ENCODE measurements at regions not wholly inside any gene's neighbourhood (a gene's known extent, or its start where the extent isn't known, plus 50 kb on each side); places are given as distances from the start of the nearest gene placed in this dataset.
A peak's percentile ranks its signal among the peaks of the same experiment; 100 is the strongest.
"Not testable (repeated sequence)": the region's sequence is repeated elsewhere in the genome, so short reads cannot be mapped to it uniquely, and the experiment has no call there.

DNA sequence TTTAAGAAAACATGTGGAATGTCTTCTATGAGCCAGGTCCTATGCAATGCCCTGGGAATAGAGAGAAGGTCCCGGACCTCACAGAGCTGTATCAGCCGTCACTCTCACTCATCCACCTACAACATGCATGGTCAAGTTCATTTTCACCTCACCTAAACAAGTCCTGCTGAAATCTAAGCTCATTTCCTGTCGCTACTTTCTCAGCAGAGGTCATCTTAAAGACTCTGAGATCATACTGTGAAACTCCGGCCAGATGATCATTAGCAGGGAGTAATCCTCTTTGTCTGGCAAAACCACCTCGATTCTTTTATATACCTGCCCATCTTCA, 66.2 kb upstream of the LYRM9 start:
- no peaks in the 10 kb centered on the region for H3K9me3 Mint-ChIP-seq
- H3K4me3 Mint-ChIP-seq = no peak overlapping the region
- H3K27ac Mint-ChIP-seq = no peak overlapping the region
- H3K27me3 Mint-ChIP-seq = peaks cover 1% of the 10 kb centered on the region
- no peaks in the 10 kb centered on the region for H3K4me1 Mint-ChIP-seq
- H3K36me3 Mint-ChIP-seq = peaks cover 4% of the 10 kb centered on the region

DNA sequence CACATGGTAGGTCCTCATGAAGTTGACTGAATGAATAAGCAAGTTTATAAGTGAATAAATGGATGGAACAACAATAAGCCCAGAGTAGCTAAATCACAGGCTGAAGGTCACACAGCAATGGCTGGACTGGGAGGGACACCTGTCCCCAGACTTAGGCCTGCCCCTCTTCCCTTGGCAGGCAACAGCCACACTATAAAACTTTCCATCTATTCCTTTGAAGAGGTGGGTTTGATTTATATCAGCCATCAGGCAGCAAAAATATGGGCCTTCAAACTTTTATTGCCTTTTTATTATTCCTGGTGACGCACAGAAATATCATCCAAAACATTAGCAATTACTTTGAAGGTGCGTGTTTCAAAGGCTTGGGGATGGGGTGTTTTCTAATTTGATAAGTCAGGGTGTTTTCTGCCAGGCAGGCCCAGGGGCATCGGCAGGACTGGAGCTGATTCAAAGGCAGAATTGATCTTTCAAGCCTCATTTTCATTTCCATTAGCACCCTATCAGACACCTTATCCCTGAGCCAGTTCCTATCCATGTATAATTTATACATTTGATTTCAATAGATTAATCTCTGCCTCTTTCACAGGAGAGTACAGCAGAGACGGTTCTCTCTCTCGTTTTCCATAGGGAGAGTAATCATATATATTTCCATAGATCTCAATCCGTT, 67.2 kb upstream of the LYRM9 start:
- H3K4me1 Mint-ChIP-seq = no peaks in the 10 kb centered on the region
- no peak overlapping the region for H3K27ac Mint-ChIP-seq
- H3K36me3 Mint-ChIP-seq = peaks cover 4% of the 10 kb centered on the region
- H3K4me3 Mint-ChIP-seq = no peak overlapping the region
- peaks cover 1% of the 10 kb centered on the region for H3K27me3 Mint-ChIP-seq
- no peaks in the 10 kb centered on the region for H3K9me3 Mint-ChIP-seq

DNA sequence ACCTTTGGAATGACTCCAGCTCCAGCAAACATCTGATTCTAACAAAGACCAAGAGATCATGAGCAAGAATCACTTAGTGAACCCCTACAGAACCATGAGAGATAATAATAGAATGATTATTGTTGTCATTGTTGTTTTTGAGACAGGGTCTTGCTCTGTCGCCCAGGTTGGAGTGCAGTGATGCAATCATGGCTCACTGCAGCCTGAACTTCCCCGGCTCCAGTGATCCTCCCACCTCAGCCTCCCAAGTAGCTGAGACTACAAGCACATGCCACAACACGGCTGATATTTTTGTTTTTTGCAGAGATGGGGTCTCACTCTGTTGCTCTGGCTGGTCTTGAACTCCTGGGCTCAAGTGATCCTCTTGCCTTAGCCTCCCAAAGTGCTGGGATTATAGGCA, 69.4 kb upstream of the LYRM9 start:
- not testable (repeated sequence) for H3K27ac Mint-ChIP-seq, H3K4me3 Mint-ChIP-seq, H3K36me3 Mint-ChIP-seq, H3K27me3 Mint-ChIP-seq, H3K9me3 Mint-ChIP-seq, H3K4me1 Mint-ChIP-seq

DNA sequence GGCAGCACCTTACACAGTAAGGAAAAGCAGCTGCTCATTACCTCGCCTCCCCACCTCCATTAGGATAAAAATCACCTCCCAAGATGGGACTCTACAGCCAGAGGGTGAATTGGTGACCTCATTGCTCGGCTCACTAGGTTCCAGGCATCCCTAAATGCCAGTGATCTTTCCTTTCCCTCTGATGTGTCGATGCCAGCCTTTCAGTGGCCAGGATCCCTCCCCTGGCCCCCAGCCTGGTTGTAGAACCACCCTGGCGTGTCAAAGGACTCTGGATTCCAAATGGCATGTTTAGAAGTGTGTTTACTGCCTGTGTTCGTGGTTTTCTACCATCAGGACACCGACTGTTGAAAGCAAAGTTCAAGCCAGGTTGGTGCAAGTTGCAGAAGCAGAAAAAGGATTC, 72.1 kb upstream of the LYRM9 start:
- Mint-ChIP-seq H3K27ac (peak overlapping the region in 1 of 3 donors; percentile 47), H3K4me3 (no peak overlapping the region), H3K36me3 (no peaks in the 10 kb centered on the region), H3K27me3 (peaks cover 3% of the 10 kb centered on the region), H3K9me3 (no peaks in the 10 kb centered on the region), H3K4me1 (peaks cover 0 to 2% (median 0%) of the 10 kb centered on the region in 3 donors)

DNA sequence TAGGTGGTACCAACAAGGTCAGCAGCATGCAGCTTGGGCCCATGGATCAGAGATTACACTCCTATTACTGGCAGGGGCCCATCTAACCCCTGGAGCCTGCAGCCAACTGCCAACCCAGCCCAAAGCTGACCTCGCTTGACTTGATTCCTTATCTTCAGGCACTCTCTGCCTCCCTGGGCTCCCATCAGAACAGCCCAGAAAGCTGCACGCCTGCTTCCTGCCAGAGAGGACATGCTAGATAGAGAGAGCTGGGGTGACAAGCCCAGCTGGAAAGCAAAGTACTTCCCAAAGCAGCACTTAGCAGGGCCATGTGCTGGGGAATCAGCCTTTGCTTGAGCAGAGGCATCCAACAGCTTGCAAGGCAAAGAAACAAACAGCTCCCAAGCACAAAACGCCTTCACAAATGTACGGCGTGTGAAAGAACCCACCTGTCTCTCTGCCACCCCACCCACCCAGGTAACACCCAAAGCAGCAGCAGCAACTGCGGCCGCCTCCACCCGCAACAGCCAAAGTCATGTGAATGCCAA, 74.2 kb upstream of the NLK start:
- Mint-ChIP-seq H3K27me3 (peaks cover 3% of the 10 kb centered on the region), H3K9me3 (no peaks in the 10 kb centered on the region), H3K36me3 (no peaks in the 10 kb centered on the region), H3K27ac (no peak overlapping the region), H3K4me1 (peaks cover 0 to 2% (median 0%) of the 10 kb centered on the region in 3 donors), H3K4me3 (no peak overlapping the region)

DNA sequence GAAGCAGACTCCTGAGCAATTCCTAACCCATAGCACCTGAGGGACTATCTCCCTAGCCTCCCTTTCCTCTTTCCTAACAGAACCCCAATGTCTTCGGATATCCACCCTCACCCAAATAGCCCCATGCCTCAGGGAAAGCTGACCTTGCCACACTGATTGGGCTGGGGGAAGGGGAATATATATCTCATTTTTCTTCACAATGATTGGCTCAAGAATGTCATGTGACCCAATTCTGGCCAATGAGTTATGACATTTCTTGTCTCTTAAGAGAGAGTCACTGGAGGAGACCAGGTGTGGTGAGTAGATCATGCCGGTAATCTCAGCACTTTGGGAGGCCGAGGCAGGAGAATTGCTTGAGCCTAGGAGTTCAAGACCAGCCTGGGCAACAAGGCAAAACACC, 71.9 kb upstream of the NLK start:
- H3K36me3 Mint-ChIP-seq = peaks cover 5% of the 10 kb centered on the region
- no peaks in the 10 kb centered on the region for H3K9me3 Mint-ChIP-seq
- no peak overlapping the region for H3K4me3 Mint-ChIP-seq
- H3K4me1 Mint-ChIP-seq = peaks cover 0 to 2% (median 0%) of the 10 kb centered on the region in 3 donors
- H3K27ac Mint-ChIP-seq = no peak overlapping the region
- peaks cover 3% of the 10 kb centered on the region for H3K27me3 Mint-ChIP-seq

DNA sequence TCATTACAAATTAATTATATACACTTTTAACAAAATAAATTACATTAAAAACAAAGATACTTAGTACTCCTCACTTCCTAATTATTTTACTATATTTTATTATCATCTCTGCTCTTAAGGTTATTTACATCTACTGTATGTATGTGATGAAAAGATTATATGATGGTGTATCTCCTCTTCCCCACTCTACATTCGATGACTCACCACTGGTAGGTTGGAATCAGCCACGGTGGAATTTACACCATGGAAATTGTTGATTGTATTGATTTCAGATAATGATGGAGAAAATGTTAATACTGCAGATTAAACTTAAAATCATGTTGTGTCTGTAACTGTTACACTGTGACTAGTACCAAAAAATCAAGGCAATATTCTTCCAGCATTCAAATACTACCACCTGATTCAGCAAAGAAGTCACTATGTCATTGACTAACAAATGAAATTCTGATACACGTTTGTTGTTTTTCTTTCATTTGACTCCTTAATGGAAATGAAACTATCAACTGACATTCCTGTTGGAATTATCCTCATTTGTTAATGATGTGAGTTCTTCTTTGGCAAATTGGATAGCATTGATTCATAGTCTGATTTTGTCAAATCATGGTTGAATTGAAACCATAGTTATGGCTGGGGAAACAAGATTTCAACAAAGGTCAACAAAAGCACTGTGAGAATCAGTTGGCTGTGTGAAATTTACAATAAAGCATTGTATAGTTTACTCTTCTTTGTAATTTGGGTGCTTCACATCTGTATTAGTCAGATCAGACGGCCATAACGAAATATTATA, 69.0 kb upstream of the NLK start:
- Mint-ChIP-seq H3K36me3 (peaks cover 5% of the 10 kb centered on the region), H3K27me3 (peaks cover 3% of the 10 kb centered on the region), H3K4me3 (no peak overlapping the region), H3K27ac (no peak overlapping the region), H3K9me3 (no peaks in the 10 kb centered on the region), H3K4me1 (peaks cover 0 to 2% (median 0%) of the 10 kb centered on the region in 3 donors)

DNA sequence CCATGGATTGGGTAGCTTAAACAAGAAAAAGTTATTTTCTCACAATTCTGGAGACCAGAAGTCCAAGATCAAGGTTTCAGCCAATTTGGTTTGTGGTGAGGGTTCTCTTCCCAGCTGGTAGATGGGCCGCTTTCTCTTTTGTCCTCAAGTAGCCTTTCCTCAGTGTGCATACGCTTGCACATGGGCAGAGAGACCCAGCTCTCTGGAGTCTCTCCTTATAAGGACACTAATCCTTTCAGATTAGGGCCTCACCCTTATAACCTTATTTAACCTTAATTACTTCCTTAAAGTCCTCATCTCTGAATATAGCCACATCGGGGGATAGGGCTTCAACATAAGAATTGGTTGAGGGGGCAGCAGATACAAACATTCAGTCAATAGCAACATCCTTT, 68.4 kb upstream of the NLK start:
- Mint-ChIP-seq H3K4me1 (peaks cover 0 to 2% (median 0%) of the 10 kb centered on the region in 3 donors), H3K4me3 (no peak overlapping the region), H3K36me3 (peaks cover 5% of the 10 kb centered on the region), H3K27ac (no peak overlapping the region), H3K27me3 (peaks cover 3% of the 10 kb centered on the region), H3K9me3 (no peaks in the 10 kb centered on the region)

DNA sequence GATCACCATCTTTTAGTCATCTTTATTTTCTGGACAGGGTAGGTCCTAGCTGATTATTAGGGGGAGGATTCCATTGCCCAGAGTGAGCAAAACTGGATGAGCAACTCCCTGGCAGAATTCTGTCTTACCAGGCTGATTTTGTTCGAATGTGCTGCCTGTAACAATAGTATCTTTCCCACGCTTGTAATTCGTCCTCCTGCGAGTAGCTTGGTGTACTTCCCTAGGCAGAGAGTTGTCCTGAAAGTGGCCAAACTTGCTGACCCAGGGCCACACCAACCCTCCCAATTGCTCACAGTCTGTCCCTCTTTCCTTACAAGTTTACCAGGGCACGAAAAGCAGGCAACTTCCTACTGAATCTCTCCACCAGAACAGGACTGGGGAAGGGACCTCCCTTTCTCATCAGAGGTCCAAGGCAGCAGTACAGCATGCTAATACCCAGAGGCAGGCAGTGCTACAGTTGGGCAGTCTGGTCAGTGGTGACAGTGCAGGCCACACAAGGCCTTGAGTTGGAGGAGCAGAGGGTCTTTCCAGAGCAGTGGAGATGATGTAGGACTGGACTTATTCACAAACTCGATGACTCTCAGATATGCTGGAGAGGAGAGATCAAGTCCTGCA, 67.8 kb upstream of the NLK start:
- Mint-ChIP-seq H3K27ac (no peak overlapping the region), H3K36me3 (peaks cover 5% of the 10 kb centered on the region), H3K27me3 (peaks cover 3% of the 10 kb centered on the region)

DNA sequence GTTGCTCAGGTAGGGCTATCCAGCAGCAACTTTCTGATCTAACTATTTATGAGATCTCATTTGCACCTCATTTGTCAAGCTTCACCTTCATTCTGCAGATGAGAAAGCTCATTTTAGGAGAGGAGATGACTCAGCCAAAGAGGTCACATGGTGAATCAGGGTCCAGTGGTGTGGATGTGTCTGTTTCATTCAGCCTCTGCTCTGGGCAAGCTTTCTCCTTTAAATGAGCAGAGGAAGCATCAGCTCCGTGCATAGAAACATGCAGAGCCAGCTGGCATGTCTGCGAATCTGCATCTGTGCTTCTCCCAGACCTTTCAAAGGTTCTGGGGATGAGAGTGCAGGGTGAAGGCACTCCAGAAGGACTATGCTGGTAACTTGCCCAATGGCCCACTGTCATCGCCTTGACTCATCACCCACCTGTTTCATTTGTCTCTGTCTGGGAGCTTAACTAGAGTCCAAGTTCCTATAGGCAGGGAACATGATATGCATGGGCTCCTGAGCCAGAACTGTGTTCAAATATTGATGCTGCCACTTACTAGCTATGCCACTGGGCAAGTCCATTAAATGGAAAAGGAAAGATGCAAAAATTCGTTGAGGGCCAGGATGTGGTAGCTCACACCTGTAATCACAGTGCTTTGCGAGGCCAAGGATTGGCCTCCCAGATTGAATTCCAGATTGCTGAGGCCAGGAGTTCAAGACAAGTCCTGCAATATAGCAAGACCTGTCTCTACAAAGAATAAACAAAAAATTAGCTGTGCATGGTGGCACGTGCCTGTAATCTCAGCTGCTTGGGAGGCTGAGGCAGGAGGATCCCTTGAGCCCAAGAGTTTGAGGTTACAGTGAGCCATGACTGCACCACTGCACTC, 67.1 kb upstream of the NLK start:
- Mint-ChIP-seq H3K4me3 (no peak overlapping the region), H3K27ac (no peak overlapping the region), H3K36me3 (peaks cover 5% of the 10 kb centered on the region), H3K4me1 (peaks cover under 1 to 5% (median 1%) of the 10 kb centered on the region in 3 donors), H3K9me3 (no peaks in the 10 kb centered on the region), H3K27me3 (peaks cover 1% of the 10 kb centered on the region)

More for the DNA sequence above, 67.8 kb upstream of the NLK start:
- Mint-ChIP-seq H3K4me3 (no peak overlapping the region), H3K9me3 (no peaks in the 10 kb centered on the region), H3K4me1 (peaks cover 0 to 2% (median 0%) of the 10 kb centered on the region in 3 donors)

DNA sequence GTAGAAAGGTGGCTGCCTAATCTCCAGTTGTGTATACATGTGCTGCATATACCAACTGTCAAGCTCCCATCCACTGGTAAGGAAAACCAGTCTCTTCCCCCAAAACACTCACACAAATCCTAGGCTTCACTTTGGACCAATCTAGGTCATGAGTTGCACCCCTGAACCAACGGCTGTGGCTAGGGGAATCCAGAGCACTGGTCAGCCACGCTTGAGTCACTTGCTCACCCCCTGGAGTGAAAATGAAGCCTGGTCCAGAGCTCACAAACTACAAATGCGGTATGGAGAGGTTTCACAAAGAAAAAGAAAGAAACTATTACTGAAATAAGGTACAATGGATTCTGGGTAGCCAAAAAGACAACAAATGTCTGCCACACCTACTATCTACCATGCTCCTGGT, 66.1 kb upstream of the NLK start:
- H3K9me3 Mint-ChIP-seq = no peaks in the 10 kb centered on the region
- H3K36me3 Mint-ChIP-seq = peaks cover 5% of the 10 kb centered on the region
- no peak overlapping the region for H3K4me3 Mint-ChIP-seq
- H3K27ac Mint-ChIP-seq = no peak overlapping the region
- H3K4me1 Mint-ChIP-seq = peaks cover 2 to 8% (median 7%) of the 10 kb centered on the region in 3 donors
- H3K27me3 Mint-ChIP-seq = peaks cover 1% of the 10 kb centered on the region

DNA sequence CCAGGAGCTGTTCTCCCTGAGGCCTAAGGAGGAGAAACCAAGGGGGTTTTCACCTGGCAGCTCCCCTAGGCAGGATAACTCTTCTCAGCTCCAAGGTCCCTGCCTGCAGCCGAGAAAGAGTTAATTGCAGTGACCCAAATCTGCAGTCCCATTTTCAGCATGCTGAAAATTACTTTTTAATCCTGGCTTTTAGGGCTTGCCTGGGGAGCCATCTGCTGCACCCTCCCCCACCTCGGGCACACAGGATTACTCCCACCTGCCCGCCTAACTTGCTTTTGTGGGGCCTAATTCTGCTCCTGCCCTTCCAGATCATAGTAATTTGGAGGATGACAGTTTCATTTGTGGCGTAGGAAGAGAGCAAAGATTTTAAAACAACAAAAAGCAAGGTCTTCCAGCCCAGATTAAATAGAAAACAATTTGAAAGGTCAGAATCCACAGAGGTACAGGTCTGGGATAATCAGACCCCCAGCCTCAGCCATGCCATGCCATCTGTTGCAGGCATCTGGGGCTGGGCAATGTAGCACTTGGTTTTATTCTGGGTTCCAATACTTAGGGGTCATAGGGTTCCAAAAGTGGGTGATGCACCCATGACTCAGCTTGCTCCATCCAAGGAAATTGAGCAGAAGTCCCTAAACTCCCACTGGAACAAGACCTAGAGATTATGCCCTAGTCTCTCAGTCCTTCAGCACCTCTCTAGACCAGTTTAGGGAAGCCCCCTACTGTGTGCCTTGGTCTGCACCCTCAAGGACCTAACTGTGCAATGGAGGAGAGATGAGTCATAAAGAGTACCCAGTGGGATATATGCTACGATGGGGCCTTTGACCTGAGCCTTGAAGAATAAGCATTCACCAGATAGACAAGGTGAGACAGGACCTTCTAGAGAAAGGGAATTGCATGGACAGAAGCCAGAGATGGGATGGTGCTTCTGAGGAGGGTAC, 64.5 kb upstream of the NLK start:
- Mint-ChIP-seq H3K9me3 (no peaks in the 10 kb centered on the region), H3K36me3 (peaks cover 5% of the 10 kb centered on the region), H3K27ac (no peak overlapping the region), H3K4me1 (peaks cover 2 to 8% (median 7%) of the 10 kb centered on the region in 3 donors), H3K27me3 (no peaks in the 10 kb centered on the region), H3K4me3 (no peak overlapping the region)

DNA sequence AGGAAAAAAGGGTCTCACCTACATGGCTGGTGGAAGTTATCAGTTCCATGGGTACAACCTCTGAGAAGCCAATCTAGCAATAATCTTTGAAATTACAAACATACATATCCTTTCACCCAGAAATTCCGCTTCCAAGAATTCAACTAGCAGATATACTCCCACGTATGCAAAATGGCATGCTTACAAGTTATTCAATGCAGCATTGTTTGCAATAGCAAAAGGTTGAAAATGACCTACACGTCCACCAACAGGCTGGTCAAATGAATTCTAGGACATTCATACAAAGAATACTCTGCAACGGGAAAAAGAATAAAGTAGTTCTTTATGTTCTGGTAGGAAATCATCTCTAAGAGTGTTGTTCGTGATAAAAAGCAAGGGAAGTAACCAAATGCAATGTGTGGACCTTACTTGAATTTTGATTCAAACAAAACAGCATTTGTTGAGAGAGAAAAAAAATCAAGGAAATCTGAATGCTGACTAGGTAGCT, 63.7 kb upstream of the NLK start:
- H3K27ac Mint-ChIP-seq = no peak overlapping the region
- H3K4me1 Mint-ChIP-seq = peaks cover 2 to 8% (median 7%) of the 10 kb centered on the region in 3 donors
- H3K27me3 Mint-ChIP-seq = peaks cover 1% of the 10 kb centered on the region
- H3K36me3 Mint-ChIP-seq = peaks cover 5% of the 10 kb centered on the region
- H3K9me3 Mint-ChIP-seq = no peaks in the 10 kb centered on the region
- H3K4me3 Mint-ChIP-seq = no peak overlapping the region

DNA sequence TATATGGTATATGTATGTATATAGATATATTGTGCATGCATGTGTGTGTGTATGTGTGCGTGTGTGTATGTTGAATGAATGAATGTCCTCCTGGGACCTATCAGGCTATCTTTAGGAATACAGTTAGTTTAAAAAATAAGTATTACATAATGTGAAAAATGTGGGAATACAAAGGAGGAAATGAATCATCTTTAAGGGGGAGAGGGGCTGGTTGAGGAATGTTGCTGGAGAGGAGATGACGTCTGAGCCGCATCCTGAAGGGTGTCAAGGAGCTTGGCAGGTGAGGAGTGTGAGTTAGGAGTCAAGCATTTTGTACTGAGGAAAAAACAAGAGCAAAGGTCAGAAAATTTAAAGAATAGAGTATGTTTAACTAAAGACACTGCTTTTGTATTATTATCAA, 62.4 kb upstream of the NLK start:
- Mint-ChIP-seq H3K27me3 (peaks cover 1% of the 10 kb centered on the region), H3K4me1 (peaks cover 7 to 18% (median 10%) of the 10 kb centered on the region in 3 donors), H3K4me3 (no peak overlapping the region), H3K9me3 (no peaks in the 10 kb centered on the region), H3K36me3 (no peaks in the 10 kb centered on the region), H3K27ac (no peak overlapping the region)

All from IgD-negative memory B cell (primary cell).